Myocyte (in vitro differentiated cells): ENCODE measurements at regions not wholly inside any gene's neighbourhood (a gene's known extent, or its start where the extent isn't known, plus 50 kb on each side); places are given as distances from the start of the nearest gene placed in this dataset.

Experiments
- DNase-seq: peaks from one replicate; pipeline ENCODE4 v3.0.0-alpha.2; 2012; ENCODE audit warnings: low read depth

DNA sequence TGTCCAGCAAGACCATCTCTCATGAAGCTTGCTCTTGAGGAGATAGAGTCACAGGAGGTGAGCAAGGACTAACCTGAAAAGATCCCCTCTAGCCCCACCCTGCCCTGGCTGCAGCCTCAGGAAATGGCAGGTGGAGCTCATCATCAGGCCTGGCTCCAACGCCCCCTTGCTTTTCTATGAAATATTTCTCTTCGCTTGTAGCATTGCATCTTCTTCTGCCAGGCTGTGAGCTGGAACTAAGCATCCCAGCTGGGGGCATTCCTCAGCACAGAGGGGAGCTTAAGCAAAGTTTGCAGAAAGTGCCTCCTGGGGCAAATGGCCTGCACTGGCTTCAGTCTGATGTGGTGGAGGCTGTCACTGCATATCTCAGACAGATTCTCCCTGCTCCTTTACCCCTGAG is 90.1 kb upstream of the LGALSL start:
- no peak for DNase-seq

DNA sequence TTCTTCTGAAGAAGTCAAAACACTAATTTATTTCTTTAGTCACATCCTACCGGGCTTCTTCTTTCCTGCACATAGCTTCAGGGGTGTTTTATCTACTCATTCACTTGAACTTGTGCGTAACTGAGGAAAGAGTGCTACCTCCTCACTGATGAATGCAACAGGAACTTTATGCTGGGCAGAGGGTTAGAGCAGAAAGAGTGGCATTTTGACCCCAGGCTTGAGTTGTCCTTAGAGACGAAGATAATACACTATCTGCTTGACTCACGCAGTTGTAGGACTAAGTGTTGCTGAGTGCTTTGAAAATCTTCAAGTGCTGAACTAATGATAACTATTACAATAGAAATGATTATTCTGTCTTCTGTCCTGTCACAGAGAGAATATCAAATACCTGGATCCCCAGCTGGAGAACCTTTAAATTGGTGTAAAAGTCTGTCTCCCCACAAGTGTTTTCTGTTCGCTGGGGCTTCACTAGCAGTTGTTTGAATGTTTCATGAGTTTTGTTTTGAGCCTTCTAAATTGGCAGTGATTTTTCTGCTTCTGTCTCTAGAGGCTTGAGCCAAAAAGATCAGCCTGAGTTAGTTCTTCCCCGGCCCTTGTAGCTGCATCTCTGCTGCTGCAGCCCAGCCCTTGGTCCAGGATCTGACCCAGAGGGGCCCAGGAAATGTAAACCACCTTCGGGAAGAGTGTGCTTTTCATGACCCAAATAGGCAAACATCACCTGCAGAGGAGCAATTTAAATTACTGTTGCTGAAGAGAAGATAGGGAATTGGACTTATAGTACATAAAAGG is 86.3 kb upstream of the LGALSL start:
- no peak for DNase-seq

DNA sequence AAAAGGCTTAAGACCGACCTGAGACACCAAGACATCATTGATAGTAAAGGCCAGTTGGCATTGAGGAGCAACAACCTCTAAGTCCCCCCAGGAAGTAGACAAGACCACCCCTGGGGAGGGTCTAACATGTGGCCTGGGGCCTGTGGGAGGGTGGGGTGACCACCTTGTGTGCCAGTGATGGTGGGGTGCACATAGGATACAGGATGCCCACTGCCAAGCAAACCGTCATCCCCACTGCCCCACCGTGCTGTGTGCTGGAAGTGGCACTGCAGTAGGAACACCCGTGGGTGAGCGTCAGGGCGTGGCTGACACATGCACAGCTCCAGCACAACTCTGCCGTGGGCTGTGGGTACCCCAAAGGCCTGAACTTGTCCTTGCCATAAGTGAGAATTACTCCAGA is 84.3 kb upstream of the LGALSL start:
- no peak for DNase-seq

DNA sequence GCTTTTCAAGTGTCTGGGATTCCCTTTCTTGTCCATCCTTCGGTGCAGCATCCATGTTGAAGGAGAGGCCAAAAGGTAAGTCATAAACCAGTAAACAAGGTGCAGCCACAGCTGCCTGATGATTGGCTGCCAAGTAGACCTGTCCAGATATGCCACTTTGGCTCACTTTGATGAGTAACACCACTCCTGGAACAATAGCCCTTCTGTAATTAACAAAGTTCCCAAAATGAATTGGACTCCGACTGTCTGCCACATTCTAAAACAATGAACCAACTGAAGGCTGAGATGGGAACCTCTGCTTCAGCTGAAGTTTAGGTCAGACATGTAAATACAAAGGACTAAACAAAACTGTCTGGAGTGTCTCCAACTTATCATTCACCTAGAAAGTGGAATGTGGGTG is 82.2 kb upstream of the LGALSL start:
- no peak for DNase-seq

DNA sequence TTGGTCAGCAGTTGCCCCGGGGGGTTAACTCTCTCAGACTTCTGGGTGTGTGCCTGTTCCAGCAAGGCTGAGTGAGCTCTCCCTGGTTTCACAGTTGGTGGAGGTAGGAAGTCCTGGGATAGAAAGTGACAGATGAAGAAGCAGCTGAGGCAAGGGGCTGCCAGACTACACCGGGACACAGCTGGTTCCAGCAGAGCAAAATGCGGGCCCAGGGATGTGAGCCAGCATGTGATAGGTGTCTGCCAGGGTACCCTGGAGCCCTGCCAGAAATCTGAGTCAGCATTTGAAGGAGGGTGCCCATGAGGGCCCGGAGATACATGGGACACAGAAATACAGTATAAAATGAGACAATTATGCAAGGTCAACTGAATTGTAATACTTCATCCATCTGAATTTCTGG is 79.3 kb upstream of the LGALSL start:
- peak; percentile 54 for DNase-seq

DNA sequence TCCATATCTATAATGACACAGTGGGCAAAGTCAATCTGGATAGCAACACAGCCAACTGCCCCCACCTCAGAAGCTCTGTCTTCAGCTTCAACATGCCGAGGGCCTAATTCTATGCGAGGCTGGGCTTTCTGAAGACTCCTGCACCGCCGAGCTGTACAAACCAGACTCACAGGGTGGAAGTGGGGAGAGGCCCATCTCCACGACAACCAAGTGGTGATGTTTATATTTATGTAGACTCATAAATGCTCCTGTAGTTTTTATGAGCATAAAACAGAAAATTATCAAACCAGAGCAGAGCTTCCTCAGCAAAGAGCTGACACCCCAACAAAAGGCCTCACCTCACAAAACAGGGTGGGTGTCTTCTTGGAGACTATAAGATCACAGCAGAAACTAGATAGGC is 77.0 kb upstream of the LGALSL start:
- DNase-seq, result no peak

DNA sequence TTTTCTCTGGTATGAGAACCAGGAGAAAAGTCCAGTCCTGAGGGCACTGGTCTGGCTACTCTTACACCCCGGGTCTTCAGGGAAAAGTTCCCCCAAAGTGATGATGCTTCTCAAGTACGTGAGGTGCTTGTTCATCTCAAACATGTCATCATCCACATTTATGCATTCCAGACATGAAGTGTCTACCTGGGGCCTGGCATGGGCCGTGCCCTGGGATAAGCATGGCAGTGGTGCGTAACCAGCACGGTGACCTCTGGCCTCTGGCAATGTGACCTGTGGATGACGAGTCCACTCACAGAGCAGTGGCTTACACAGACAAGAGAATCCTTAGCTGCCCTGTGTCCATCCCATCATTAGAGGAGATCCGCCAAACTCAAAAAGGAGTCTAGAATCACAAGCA is 74.8 kb upstream of the LGALSL start:
- no peak for DNase-seq

DNA sequence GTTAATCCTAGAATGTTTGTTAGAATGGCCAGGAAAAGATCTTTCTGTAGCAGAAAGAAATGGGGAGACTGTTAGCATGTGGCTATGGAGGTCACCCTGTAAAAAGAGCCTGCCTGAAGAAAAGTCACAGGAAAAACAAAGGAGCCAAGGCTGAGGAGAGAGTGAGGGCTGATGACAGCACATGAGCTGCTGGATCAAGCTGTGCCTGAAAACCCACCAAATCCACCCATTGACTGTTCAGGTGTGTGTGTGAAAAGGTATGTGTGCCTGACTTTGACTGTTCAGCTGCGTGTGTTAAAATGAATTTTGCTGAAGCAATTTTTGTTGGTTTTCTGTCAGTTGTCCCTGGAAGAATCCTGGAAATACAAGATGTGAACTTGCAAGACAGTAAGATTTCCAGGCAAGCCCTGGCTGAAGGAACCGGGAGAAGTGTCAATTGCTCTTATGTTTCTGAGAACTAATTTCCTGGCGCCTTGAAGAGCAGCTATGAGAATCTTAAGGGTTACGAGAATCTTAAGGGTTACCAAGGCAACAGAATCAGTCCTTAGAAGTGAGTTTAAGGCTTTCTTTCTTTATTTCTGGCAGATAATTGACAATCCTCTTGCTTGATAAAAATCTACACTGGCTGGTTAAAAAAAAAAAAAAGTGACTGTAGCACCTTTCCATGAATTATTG is 73.0 kb upstream of the LGALSL start:
- DNase-seq, result no peak

DNA sequence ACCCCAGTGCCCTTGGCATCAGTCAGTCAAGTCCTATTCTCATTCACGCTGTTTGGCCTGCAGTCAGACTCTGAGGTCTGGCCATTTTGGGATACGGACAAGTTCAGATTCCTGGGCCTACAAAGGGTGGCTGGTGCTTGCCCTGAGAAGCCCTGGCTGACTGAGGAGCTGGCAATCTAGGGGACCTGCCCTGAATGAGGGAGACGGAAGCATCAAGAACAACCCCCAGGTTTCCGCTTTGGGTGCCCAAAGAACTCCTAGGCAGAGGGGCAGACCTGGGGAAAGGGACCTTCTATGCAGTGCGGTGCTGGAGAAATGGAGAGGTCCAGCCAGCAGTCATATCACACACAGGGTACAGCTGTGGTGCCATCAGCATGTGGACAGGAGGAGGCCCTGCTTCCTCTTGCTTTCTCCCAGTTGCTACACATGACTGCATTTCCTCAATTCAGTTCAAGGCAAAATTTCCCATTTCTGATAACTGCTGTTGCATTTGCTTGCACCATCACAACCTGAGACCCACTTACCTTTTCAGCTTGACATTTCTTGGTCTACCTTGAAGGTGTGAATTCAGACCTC is 70.9 kb upstream of the LGALSL start:
- no peak for DNase-seq

DNA sequence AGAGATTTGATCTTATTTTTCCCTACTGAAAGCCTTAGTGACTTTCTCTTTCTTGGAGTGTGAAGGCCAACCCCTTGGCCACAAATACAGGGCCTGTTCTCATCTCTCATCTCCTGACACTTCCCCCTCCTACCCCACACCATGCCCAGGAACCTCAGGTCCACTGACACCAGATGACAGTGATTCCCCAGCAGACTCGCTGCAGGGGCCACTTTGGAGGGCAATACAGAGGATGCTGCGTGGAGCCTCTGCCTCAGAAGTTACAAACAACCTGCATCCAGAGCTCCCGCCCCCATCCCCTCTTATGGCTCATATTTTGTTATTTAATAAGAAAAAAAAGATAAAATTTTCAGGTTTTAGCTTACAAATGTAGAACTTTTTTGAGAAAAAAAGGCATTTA is 70.1 kb upstream of the LGALSL start:
- DNase-seq, result no peak

DNA sequence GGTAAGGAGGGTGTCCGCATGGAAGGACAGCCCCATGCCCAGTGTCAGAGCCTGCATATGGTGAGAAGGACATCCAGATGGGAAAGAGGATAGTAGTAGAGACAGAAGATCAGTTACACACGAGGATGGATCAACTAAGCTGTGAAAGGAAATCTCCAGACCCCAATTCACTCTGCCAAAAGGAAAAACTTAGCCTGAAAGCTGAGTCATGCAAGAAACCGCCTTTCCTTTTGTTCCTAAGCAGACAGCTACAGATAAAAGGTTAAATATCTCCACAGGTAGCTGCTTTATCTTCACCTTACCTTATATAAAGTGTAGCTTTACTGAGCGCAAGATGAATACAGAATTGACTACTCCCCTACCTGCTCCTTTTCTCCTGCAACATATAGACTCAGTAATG is 67.3 kb upstream of the LGALSL start:
- no peak for DNase-seq

DNA sequence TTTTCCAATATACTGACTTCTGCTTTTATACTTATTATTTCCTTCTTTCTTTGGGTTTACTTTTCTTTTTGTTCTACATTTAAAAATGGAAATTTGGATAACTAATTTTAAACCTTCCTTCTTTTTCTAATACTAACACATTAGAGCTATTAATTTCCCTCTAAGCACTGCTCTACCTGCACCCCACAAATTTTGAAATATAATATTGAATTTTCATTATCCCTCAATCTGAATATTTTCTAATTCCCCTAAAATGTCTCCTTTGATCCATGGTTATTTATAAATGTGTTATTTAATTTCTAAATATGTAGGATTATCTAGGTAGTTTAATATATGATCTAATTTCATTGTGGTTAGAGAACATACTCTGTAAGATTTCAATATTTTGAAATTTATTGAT is 63.4 kb upstream of the LGALSL start:
- no peak for DNase-seq

DNA sequence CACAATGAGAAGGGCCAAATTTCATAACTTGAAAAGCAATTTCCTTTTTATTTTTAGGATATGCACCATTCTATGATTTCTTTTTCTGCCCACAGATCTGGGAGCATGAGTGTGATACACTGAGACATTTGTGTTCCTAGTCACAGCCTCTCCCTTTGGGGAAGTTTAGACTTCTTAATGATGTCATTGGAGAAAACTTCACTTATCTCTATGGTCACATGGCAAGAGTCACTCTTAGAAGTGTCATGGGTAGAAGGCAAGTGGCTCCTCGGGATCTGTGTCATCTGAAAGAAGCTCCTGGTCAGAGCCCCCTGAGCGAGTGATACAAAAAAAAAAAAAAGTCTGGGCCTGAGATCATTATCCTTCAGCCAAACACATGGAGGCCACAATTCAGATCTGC is 62.5 kb upstream of the LGALSL start:
- no peak for DNase-seq

DNA sequence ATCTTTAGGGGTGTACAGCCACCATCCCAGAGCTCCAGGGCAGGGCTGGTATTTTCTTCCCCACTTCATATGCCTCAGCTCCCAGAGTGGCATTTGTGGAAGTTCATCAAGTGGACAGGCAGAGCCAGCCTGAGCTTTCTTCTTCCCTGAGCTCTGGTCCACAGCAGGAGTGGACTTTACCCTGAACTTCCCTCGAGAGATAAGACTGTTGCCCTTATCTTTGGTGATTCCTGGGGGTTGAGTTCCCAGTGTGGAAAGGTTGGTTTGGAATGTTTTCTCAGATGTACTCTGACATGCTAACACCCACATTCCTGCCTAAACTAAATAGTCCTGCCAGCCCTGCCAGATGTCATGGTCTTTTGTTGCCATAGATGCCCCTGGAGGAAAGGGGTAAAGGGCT is 62.0 kb upstream of the LGALSL start:
- no peak for DNase-seq

DNA sequence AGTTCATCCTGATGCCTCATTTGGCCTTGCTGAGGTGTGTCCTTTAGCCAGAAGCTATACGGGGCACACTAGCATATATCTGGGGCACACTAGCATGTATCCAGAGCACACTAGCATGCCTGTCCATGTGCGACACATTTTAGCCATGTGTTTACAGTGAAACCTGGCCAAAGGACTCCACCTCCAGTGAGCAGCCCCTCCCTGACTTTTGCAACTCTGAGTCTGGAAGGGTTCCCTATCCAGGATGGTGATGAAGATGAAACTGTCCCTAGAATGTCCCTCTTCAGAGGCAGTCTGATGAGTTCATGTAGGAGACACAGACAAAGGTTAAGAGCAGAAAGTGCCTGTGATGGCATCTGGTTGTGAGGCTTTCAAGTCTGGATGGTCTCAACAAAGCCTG is 61.4 kb upstream of the LGALSL start:
- no peak for DNase-seq

DNA sequence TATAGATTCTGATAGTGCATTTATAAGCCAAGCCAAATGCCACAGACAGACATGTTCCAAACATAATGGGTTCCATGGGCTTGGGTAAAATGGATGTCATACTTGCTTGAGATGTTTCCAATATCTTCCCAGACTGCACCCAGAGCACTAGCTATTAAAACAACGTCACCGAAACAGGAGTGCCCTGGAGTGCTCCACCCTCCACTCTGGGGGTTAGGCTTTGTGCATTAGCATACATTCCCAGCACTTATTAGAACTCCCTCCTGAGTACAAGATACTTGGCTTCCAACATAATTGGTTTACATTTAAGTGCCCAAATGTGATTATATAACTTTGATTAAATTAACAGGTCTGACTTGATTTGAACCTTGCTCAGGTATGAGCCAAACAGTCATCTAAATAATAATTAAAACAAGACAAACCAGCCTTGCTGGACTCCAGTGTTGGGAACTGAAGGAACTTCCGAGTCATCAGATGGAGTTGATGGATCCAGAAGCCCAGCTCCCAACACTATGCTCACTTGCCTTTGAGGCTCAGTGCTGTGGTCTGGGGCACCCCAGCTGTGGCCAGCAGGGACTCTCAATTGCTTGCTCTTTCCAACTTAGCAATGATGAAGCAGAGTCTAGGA is 60.5 kb upstream of the LGALSL start:
- DNase-seq, result peak; percentile 12

DNA sequence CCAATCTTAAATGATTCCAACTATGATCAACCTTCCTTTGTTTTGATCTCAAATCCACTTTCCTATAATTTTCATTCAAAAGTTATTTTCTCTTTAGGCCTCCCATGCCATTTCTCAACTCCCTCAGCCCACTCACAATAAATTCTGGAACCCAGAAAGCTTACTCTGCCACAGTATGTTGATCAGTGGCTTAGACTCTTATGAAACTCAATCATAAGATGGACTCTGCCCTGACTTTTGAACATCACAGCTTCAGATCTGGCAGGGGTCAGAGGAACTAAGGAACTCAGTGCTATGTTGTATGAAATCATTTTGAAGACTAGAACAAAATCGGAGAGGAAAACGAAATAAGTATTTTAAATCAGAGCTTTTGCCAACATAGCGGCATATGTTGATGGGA is 59.8 kb upstream of the LGALSL start:
- DNase-seq, result no peak

DNA sequence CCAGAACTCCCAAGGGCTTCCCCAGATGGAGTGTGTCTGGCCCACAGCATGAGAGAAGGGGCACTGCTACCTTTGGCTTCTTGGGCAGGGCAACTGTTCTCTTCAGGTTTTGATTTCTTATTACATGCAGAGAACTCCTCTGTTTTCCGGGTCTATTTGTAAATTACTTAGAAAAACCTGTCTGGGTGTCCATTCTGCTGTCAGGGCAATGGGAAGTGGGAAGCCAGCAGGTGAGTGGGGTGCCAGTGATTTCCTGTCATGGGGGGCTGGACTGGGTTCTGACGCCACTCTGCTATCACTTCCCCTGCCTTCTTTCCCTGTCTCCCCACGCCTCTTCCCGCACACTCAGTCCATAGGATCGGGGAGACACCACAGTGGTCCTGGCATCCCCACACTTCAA is 58.0 kb upstream of the LGALSL start:
- no peak for DNase-seq

DNA sequence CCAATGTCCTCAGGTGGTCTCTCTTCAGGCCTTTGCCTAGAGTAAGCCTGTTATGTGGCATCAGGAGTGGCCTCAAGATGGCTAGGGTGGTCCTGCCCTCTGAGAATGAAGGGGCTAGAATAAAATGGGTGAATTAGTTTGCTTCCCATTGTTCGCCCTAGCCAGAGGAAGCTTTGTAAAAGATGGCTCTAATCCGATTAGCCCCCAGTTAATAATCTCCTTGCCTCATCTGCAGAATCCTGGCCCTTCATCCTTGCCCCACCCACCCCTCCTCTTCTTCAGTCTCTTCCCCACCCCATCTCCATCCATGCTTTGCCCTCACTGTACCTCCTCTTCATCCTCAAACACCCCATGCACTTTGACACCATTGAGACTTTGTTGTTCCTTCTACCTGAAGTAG is 57.4 kb upstream of the LGALSL start:
- no peak for DNase-seq

DNA sequence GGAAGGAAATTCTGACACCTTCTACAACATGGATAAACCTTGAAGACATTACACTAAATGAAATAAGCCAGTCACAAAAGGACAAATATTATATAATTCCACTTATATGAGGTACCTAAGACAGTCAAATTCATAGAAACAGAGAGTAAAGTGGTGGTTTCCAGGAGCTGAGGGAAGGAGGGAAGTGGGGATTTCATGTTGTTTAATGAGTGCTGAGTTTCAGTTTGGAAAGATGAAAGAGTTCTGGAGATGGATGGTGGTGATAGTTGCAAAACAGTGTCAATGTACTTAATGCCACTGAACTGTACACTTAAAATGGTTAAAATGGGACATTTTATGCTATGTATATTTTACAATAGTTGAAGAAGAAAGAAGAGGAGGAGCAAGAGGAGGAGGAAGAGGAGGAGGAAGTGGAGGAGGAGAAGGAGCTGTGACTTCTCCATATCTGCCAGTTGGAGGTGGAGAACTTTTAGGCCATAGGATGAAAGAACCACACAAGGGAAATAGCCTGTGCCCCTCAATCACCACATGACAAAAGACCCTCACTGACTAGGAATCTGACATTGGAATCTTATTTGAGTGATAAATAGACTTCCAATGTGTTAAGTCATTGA is 55.3 kb upstream of the LGALSL start:
- DNase-seq, result no peak

DNA sequence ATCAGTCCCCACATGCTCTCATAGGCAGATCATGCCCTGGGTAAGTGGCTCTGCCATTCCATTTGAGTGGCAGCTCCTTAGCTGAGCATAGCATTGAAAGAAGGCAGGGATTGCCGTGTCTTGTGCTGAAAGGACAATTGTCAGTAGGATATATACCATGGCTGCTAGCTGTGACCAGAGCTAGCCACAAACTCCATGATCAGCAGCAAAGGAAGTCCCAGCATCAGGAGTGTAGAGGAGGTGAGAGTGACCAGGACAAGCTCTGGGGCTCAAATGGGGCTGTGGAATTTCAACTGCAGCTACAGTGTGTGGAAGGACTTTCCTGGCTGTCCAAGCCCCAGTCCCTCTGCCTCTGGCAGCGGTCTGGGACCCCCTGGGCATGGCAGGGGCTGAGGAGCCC is 54.4 kb upstream of the LGALSL start:
- DNase-seq, result no peak
